K562 (cell line): ENCODE measurements at regions not wholly inside any gene's neighbourhood (a gene's known extent, or its start where the extent isn't known, plus 50 kb on each side); places are given as distances from the start of the nearest gene placed in this dataset.

Experiments used
- ATAC-seq: fragments of 200-7000 bp; cut with Tn5 transposase; 3 replicates; pipeline ENCODE4 v1.9.1; 2020; ENCODE audit warnings: moderate library complexity
- BruUV-seq: library from RNA; stranded (reverse); fragments of 400-500 nt; replicated peaks from 2 replicates; lab custom pipeline; 2021; lab: Mats Ljungman, UMichigan
- CTCF ChIA-PET: fragments of 300-600 bp; formaldehyde crosslinking; extraction: SDS; loops from one replicate; lab custom pipeline; 2021; ENCODE audit warnings: low intra/inter-chr PET ratio; lab: Yijun Ruan, JAX
- POLR2A ChIA-PET: fragments of 300-600, 350-650 bp; sonication (Branson Sonifier 250); formaldehyde crosslinking; extraction: SDS; loops from one replicate; lab custom pipeline; 2021; ENCODE audit warnings: antibody characterized with exemption, inconsistent platforms; lab: Yijun Ruan, JAX
- DNase-seq, 4 experiments: peaks; one replicate each; pipeline versions ENCODE4 v3.0.0 to v3.0.0-alpha.2; 2011 to 2018; ENCODE audit warnings: low spot score in 3 of 4, mixed read lengths in 3 of 4; ENCODE audit errors: extremely low read depth in 1 of 4
- FAIRE-seq: peaks from 2 replicates; lab custom pipeline; 2011; peaks lifted over from hg19 to GRCh38; lab: Jason Lieb, UNC
- H2AFZ ChIP-seq: 2 replicates; pipeline ENCODE4 v1.6.0; 2011; ENCODE audit warnings: low read depth, low read length, control low read depth, inconsistent platforms
- H3K27ac ChIP-seq: fragments of 200-600 bp; 3 replicates; pipeline ENCODE4 v1.8.0; 2011; ENCODE audit warnings: low read depth, mild to moderate bottlenecking, control low read depth, inconsistent platforms, low read length, moderate library complexity, mixed read lengths; ENCODE audit errors: extremely low read depth
- H3K27me3 ChIP-seq, 2 experiments: fragments of 300-600 bp in 1 of 2; 2 replicates in 1 of 2; 3 replicates in 1 of 2; pipeline versions ENCODE4 v1.6.0 to v1.8.0; 2011; ENCODE audit warnings: inconsistent platforms in 2 of 2, low read length in 2 of 2, mild to moderate bottlenecking in 1 of 2, mixed read lengths in 1 of 2, moderate library complexity in 1 of 2; ENCODE audit not compliant: control insufficient read depth in 2 of 2, insufficient read depth in 2 of 2
- H3K36me3 ChIP-seq: fragments of 300-600 bp; 3 replicates; pipeline ENCODE4 v1.8.0; 2011; ENCODE audit warnings: mild to moderate bottlenecking, low read length, inconsistent platforms; ENCODE audit not compliant: control insufficient read depth, insufficient read depth
- H3K4me1 ChIP-seq, 2 experiments: fragments of 200-600 bp in 1 of 2; replicated peaks in 1 of 2; 2 replicates in 1 of 2; 3 replicates in 1 of 2; pipeline versions ENCODE4 v1.5.1 to v1.8.0; 2011; ENCODE audit warnings: inconsistent platforms in 2 of 2, low read length in 2 of 2, mild to moderate bottlenecking in 1 of 2, mixed read lengths in 1 of 2, moderate library complexity in 1 of 2; ENCODE audit not compliant: control insufficient read depth in 2 of 2, insufficient read depth in 2 of 2
- H3K4me2 ChIP-seq: 2 replicates; pipeline ENCODE4 v1.6.1; 2011; ENCODE audit warnings: low read length, control low read depth, inconsistent platforms, mixed read lengths; ENCODE audit not compliant: insufficient read depth
- H3K4me3 ChIP-seq: fragments of 200-600 bp; sonication (generic), shearing (Covaris generic); 2 replicates; pipeline ENCODE4 v1.5.1; 2016; ENCODE audit warnings: control low read depth, inconsistent platforms
- H3K79me2 ChIP-seq: fragments of 200-600 bp; 3 replicates; pipeline ENCODE4 v1.8.0; 2011; ENCODE audit warnings: low read length, inconsistent platforms; ENCODE audit not compliant: control insufficient read depth, insufficient read depth
- H3K9ac ChIP-seq, 2 experiments: 2 replicates each; pipeline versions ENCODE4 v1.6.0 to v1.6.1; 2011; ENCODE audit warnings: low read depth in 2 of 2, low read length in 2 of 2, control low read depth in 1 of 2, inconsistent platforms in 1 of 2, mild to moderate bottlenecking in 1 of 2, mixed read lengths in 1 of 2; ENCODE audit not compliant: insufficient read depth in 1 of 2
- H3K9me1 ChIP-seq: one replicate; pipeline ENCODE4 v1.6.0; 2011; ENCODE audit warnings: inconsistent platforms, mild to moderate bottlenecking, low read length, moderate library complexity; ENCODE audit not compliant: control insufficient read depth, insufficient read depth
- H3K9me3 ChIP-seq: replicated peaks from 2 replicates; pipeline ENCODE4 v1.5.1; 2011; ENCODE audit warnings: low read depth, low read length, inconsistent platforms; ENCODE audit not compliant: control insufficient read depth, insufficient read depth
- H4K20me1 ChIP-seq: replicated peaks from 2 replicates; pipeline ENCODE4 v1.6.1; 2011; ENCODE audit warnings: low read length, inconsistent platforms, mixed read lengths; ENCODE audit not compliant: control insufficient read depth, insufficient read depth
- ATF4 ChIP-seq: fragments of 450-650 bp; formaldehyde crosslinking; IDR thresholded peaks from 2 replicates; pipeline ENCODE4 v1.4.0; 2022; ENCODE audit warnings: mild to moderate bottlenecking, moderate library complexity
- BHLHE40 ChIP-seq: IDR thresholded peaks from 2 replicates; pipeline ENCODE4 v1.6.1; 2011; ENCODE audit warnings: low read length, improper control_type of control experiment
- C11orf30 ChIP-seq: fragments of 450-650 bp; IDR thresholded peaks from 2 replicates; pipeline ENCODE4 v1.6.1; 2016; ENCODE audit warnings: low read depth, mild to moderate bottlenecking
- CHAMP1 ChIP-seq: fragments of 450-650 bp; IDR thresholded peaks from 2 replicates; pipeline ENCODE4 v1.6.1; 2016; ENCODE audit warnings: mild to moderate bottlenecking
- HBP1 ChIP-seq: fragments of 450-650 bp; formaldehyde crosslinking; IDR thresholded peaks from 2 replicates; pipeline ENCODE4 v1.4.0; 2022; ENCODE audit warnings: missing genetic modification characterization
- KDM5B ChIP-seq: fragments of 200-600 bp; sonication (generic); IDR thresholded peaks from 2 replicates; pipeline ENCODE4 v1.6.1; 2012; ENCODE audit warnings: low read depth, mild to moderate bottlenecking, moderate library complexity, low read length, control low read depth, inconsistent platforms; ENCODE audit not compliant: insufficient replicate concordance
- MYC ChIP-seq, 2 experiments: fragments of 250-450 bp in 1 of 2; sonication (Bioruptor Pico) in 1 of 2; IDR thresholded peaks; 2 replicates each; pipeline versions ENCODE4 v1.5.1 to v1.6.1; 2012 to 2021; ENCODE audit warnings: low read depth in 2 of 2, borderline replicate concordance in 1 of 2, improper control_type of control experiment in 1 of 2, low read length in 1 of 2, mild to moderate bottlenecking in 1 of 2, moderate library complexity in 1 of 2
- NKRF ChIP-seq: fragments of 450-650 bp; IDR thresholded peaks from 2 replicates; pipeline ENCODE4 v1.6.1; 2016; ENCODE audit warnings: borderline replicate concordance
- NR2C1 ChIP-seq, 2 experiments: fragments of 450-650 bp; IDR thresholded peaks; 2 replicates each; pipeline ENCODE4 v1.6.1; 2017; ENCODE audit warnings: mild to moderate bottlenecking in 2 of 2, antibody characterized with exemption in 1 of 2, inconsistent platforms in 1 of 2, missing compliant biosample characterization in 1 of 2, missing genetic modification characterization in 1 of 2
- PRMT5 ChIP-seq: sonication (generic); formaldehyde crosslinking; IDR thresholded peaks from 2 replicates; pipeline ENCODE4 v1.5.0; 2020; ENCODE audit warnings: missing genetic modification reagents
- SNRNP70 ChIP-seq: fragments of 200-400 bp; formaldehyde crosslinking; optimal IDR thresholded peaks from 2 replicates; pipeline ENCODE3; 2017; ENCODE audit warnings: low read depth, low read length
- in situ Hi-C: fragments of 300-500 bp; cut with MboI; formaldehyde crosslinking; loops from 4 replicates; pipeline ENCODE4 v1.15.0; 2018; ENCODE audit warnings: inconsistent platforms, mixed read lengths
- intact Hi-C: fragments of 100-400 bp; cut with micrococcal nuclease; formaldehyde crosslinking; loops from 2 replicates; pipeline ENCODE4 v1.14.2; 2022

- intact Hi-C loops: no loop called here
- in situ Hi-C loops: no loop called here
Observed at GRCh38 chr2:164032995-164033394, 297.2 kb upstream of the FIGN start.

More at GRCh38 chr2:164032995-164033394, 297.2 kb upstream of the FIGN start:
- no peak overlapping the region for H3K4me2 ChIP-seq
- no peaks in the 10 kb centered on the region for H4K20me1 ChIP-seq
- no peak overlapping the region for H2AFZ ChIP-seq
- no peaks in the 10 kb centered on the region; the same call in 1 of the 2 replicates for H3K9me3 ChIP-seq
- no peaks in the 10 kb centered on the region for H3K4me1 ChIP-seq
- H3K27me3 ChIP-seq: no peaks in the 10 kb centered on the region
- CTCF ChIA-PET: no interaction called here
- TF ChIP-seq MYC (IDR thresholded peaks at IDR 0.05; ENCODE audit: low read depth, low read length) (no peak), MYC (CRISPR knock-in tag; IDR thresholded peaks at IDR 0.05; ENCODE audit: borderline replicate concordance, low read depth) (no peak), CHAMP1 (no peak), HBP1 (CRISPR knock-in tag) (no peak), ATF4 (CRISPR knock-in tag) (no peak), KDM5B (no peak), BHLHE40 (no peak), NKRF (no peak), PRMT5 (CRISPR knock-in tag) (no peak), NR2C1 (IDR thresholded peaks at IDR 0.05) (no peak), NR2C1 (tag; IDR thresholded peaks at IDR 0.05) (no peak), SNRNP70 (no peak), C11orf30 (no peak)
- TF ChIP-seq, all 486 proteins: peak for 0
- H3K9me1 ChIP-seq: no peaks in the 10 kb centered on the region
- no peak for ATAC-seq
- no peak overlapping the region for H3K9ac ChIP-seq
- FAIRE-seq: no peak
- POLR2A ChIA-PET: no interaction called here
- no peaks in the 10 kb centered on the region for H3K36me3 ChIP-seq
- BruUV-seq: no TSS peak
- H3K4me3 ChIP-seq: no peak overlapping the region
- DNase-seq: no peak
- H3K27ac ChIP-seq: no peak overlapping the region
- no peaks in the 10 kb centered on the region for H3K79me2 ChIP-seq
